ENCODE measurements at regions not wholly inside any gene's neighbourhood (a gene's known extent, or its start where the extent isn't known, plus 50 kb on each side); places are given as distances from the start of the nearest gene placed in this dataset.

- no peak for TF ChIP-seq CTCF (IDR thresholded peaks at IDR 0.05; ENCODE audit: low read depth, low read length)
- H3K4me3 ChIP-seq (ENCODE audit: low read depth, low read length): no peak overlapping the region
These were observed 165.9 kb upstream of the NDUFV2 start for GRCh38 chr18:8936619-8937018.

- no peak overlapping the region for H3K4me3 ChIP-seq (ENCODE audit: low read depth, low read length)
- TF ChIP-seq CTCF (IDR thresholded peaks at IDR 0.05; ENCODE audit: low read depth, low read length): no peak
These were observed 165.1 kb upstream of the NDUFV2 start for GRCh38 chr18:8937160-8938094.

- no peak for TF ChIP-seq CTCF (IDR thresholded peaks at IDR 0.05; ENCODE audit: low read depth, low read length)
- H3K4me3 ChIP-seq (ENCODE audit: low read depth, low read length): no peak overlapping the region
These were observed 163.7 kb upstream of the NDUFV2 start for GRCh38 chr18:8938817-8939216.

- TF ChIP-seq CTCF (IDR thresholded peaks at IDR 0.05; ENCODE audit: low read depth, low read length): no peak
- H3K4me3 ChIP-seq (ENCODE audit: low read depth, low read length): no peak overlapping the region
These were observed 160.2 kb upstream of the NDUFV2 start for GRCh38 chr18:8942021-8942908.

GRCh38 chr18:8942909-8943545, 159.5 kb upstream of the NDUFV2 start:
- no peak for TF ChIP-seq CTCF (IDR thresholded peaks at IDR 0.05; ENCODE audit: low read depth, low read length)

GRCh38 chr18:8943900-8944870, 158.3 kb upstream of the NDUFV2 start:
- no peak overlapping the region for H3K4me3 ChIP-seq (ENCODE audit: low read depth, low read length)
- no peak for TF ChIP-seq CTCF (IDR thresholded peaks at IDR 0.05; ENCODE audit: low read depth, low read length)

More at GRCh38 chr18:8942909-8943545, 159.5 kb upstream of the NDUFV2 start:
- no peak overlapping the region for H3K4me3 ChIP-seq (ENCODE audit: low read depth, low read length)
